IMR-90 (cell line): ENCODE measurements at regions not wholly inside any gene's neighbourhood (a gene's known extent, or its start where the extent isn't known, plus 50 kb on each side); places are given as distances from the start of the nearest gene placed in this dataset.

ENCODE experiments used
- ATAC-seq: fragments of 200-7000 bp; cut with Tn5 transposase; 2 replicates; pipeline ENCODE4 v1.9.1; 2020; ENCODE audit warnings: low read depth, mild to moderate bottlenecking, moderate library complexity
- BruUV-seq: library from RNA; stranded (reverse); fragments of 400-500 nt; replicated peaks from 2 replicates; lab custom pipeline; 2021; lab: Mats Ljungman, UMichigan
- CTCF ChIA-PET: fragments of 300-600 bp; formaldehyde crosslinking; extraction: SDS; loops from one replicate; lab custom pipeline; 2021; ENCODE audit warnings: antibody characterized with exemption; lab: Yijun Ruan, JAX
- POLR2A ChIA-PET: fragments of 300-600 bp; sonication (Branson Sonifier 250); formaldehyde crosslinking; loops from one replicate; lab custom pipeline; 2022; ENCODE audit warnings: antibody characterized with exemption; ENCODE audit not compliant: unreplicated experiment; lab: Charles Lee
- DNase-seq: peaks from one replicate; pipeline ENCODE4 v3.0.0; 2013
- H2AFZ ChIP-seq: replicated peaks from 2 replicates; pipeline ENCODE3; 2013; ENCODE audit warnings: low read length, mild to moderate bottlenecking; ENCODE audit not compliant: poor library complexity
- H2AK5ac ChIP-seq: 2 replicates; pipeline ENCODE4 v1.6.1; 2013; ENCODE audit warnings: low read depth, low read length, inconsistent platforms
- H2AK9ac ChIP-seq: replicated peaks from 2 replicates; pipeline ENCODE3; 2013; ENCODE audit warnings: mild to moderate bottlenecking, low read depth, low read length, moderate library complexity; ENCODE audit not compliant: poor library complexity
- H2BK120ac ChIP-seq: 2 replicates; pipeline ENCODE4 v1.6.1; 2013; ENCODE audit warnings: low read depth, low read length, inconsistent platforms
- H2BK15ac ChIP-seq: 3 replicates; pipeline ENCODE4 v1.6.1; 2013; ENCODE audit warnings: low read depth, low read length, inconsistent platforms
- H2BK20ac ChIP-seq: 2 replicates; pipeline ENCODE4 v1.6.1; 2013; ENCODE audit warnings: low read depth, mild to moderate bottlenecking, inconsistent platforms, low read length, moderate library complexity
- H2BK5ac ChIP-seq: 2 replicates; pipeline ENCODE4 v1.6.1; 2013; ENCODE audit warnings: mild to moderate bottlenecking, low read depth, low read length, inconsistent platforms; ENCODE audit not compliant: poor library complexity, severe bottlenecking
- H3K14ac ChIP-seq: replicated peaks from 2 replicates; pipeline ENCODE4 v1.6.1; 2013; ENCODE audit warnings: low read depth, low read length, inconsistent platforms
- H3K18ac ChIP-seq: 2 replicates; pipeline ENCODE4 v1.6.1; 2013; ENCODE audit warnings: low read depth, low read length, control low read depth
- H3K23ac ChIP-seq: 2 replicates; pipeline ENCODE4 v1.6.1; 2013; ENCODE audit warnings: low read depth, low read length, inconsistent platforms
- H3K27ac ChIP-seq: 2 replicates; pipeline ENCODE4 v1.5.1; 2013; ENCODE audit warnings: mild to moderate bottlenecking, control low read depth, low read length; ENCODE audit not compliant: insufficient read depth
- H3K27me3 ChIP-seq: 2 replicates; pipeline ENCODE4 v1.6.1; 2013; ENCODE audit warnings: low read length; ENCODE audit not compliant: control insufficient read depth, insufficient read depth
- H3K36me3 ChIP-seq: 2 replicates; pipeline ENCODE4 v1.6.1; 2013; ENCODE audit warnings: low read length, mixed read lengths; ENCODE audit not compliant: control insufficient read depth, insufficient read depth
- H3K4ac ChIP-seq: 2 replicates; pipeline ENCODE4 v1.6.1; 2013; ENCODE audit warnings: low read depth, low read length, inconsistent platforms
- H3K4me1 ChIP-seq: 2 replicates; pipeline ENCODE4 v1.6.1; 2013; ENCODE audit warnings: low read length, mixed read lengths; ENCODE audit not compliant: control insufficient read depth, insufficient read depth
- H3K4me2 ChIP-seq: 2 replicates; pipeline ENCODE4 v1.6.1; 2013; ENCODE audit warnings: low read depth, mild to moderate bottlenecking, control low read depth, low read length, moderate library complexity
- H3K4me3 ChIP-seq: 2 replicates; pipeline ENCODE4 v1.5.1; 2013; ENCODE audit warnings: low read depth, mild to moderate bottlenecking, control low read depth, low read length, moderate library complexity; ENCODE audit not compliant: insufficient read depth
- H3K56ac ChIP-seq: 2 replicates; pipeline ENCODE4 v1.6.1; 2013; ENCODE audit warnings: low read length, inconsistent platforms; ENCODE audit not compliant: insufficient read depth; ENCODE audit errors: extremely low read depth
- H3K79me1 ChIP-seq, 2 experiments: 2 replicates each; pipeline ENCODE4 v1.6.1; 2013; ENCODE audit warnings: low read length in 2 of 2, inconsistent platforms in 1 of 2, low read depth in 1 of 2
- H3K9ac ChIP-seq: 2 replicates; pipeline ENCODE4 v1.6.1; 2013; ENCODE audit warnings: low read depth, low read length, control low read depth
- H3K9me1 ChIP-seq: 2 replicates; pipeline ENCODE4 v1.6.1; 2013; ENCODE audit warnings: low read length, inconsistent platforms; ENCODE audit not compliant: insufficient read depth
- H3K9me3 ChIP-seq: 2 replicates; pipeline ENCODE4 v1.6.1; 2013; ENCODE audit warnings: low read length; ENCODE audit not compliant: control insufficient read depth, insufficient read depth
- H4K20me1 ChIP-seq: 2 replicates; pipeline ENCODE4 v1.6.1; 2013; ENCODE audit warnings: low read length, inconsistent platforms; ENCODE audit not compliant: insufficient read depth
- H4K5ac ChIP-seq: 2 replicates; pipeline ENCODE4 v1.6.1; 2013; ENCODE audit warnings: mild to moderate bottlenecking, low read depth, low read length, control low read depth
- H4K8ac ChIP-seq, 2 experiments: 2 replicates each; pipeline ENCODE4 v1.6.1; 2013; ENCODE audit warnings: low read depth in 2 of 2, low read length in 2 of 2, control low read depth in 1 of 2, inconsistent platforms in 1 of 2
- H4K91ac ChIP-seq: 2 replicates; pipeline ENCODE4 v1.6.1; 2013; ENCODE audit warnings: low read depth, low read length, inconsistent platforms; ENCODE audit not compliant: insufficient read depth
- CEBPB ChIP-seq: IDR thresholded peaks from 2 replicates; pipeline ENCODE4 v1.6.1; 2012; ENCODE audit warnings: low read depth, low read length, improper control_type of control experiment
- FOS ChIP-seq: fragments of 150-350 bp; IDR thresholded peaks from 2 replicates; pipeline ENCODE4 v1.6.1; 2016; ENCODE audit warnings: low read depth, low read length
- MAZ ChIP-seq: IDR thresholded peaks from 2 replicates; pipeline ENCODE4 v1.6.1; 2012; ENCODE audit warnings: low read depth, mild to moderate bottlenecking, low read length, improper control_type of control experiment, moderate library complexity, borderline replicate concordance
- MXI1 ChIP-seq: IDR thresholded peaks from 2 replicates; pipeline ENCODE4 v1.6.1; 2012; ENCODE audit warnings: low read depth, mild to moderate bottlenecking, low read length, moderate library complexity, borderline replicate concordance
- NFE2L2 ChIP-seq: fragments of 150-350 bp; IDR thresholded peaks from 2 replicates; pipeline ENCODE4 v1.6.1; 2016; ENCODE audit warnings: low read depth, mild to moderate bottlenecking, low read length
- RCOR1 ChIP-seq: IDR thresholded peaks from 2 replicates; pipeline ENCODE4 v1.6.1; 2012; ENCODE audit warnings: mild to moderate bottlenecking, low read length, improper control_type of control experiment; ENCODE audit not compliant: insufficient replicate concordance
- WGBS, 2 experiments: methylation state at CpG; one replicate each; pipeline versions ENCODE4 v1.1.5 to v1.1.7; 2013; ENCODE audit warnings: missing lambda C conversion rate in 2 of 2; ENCODE audit not compliant: insufficient read length in 1 of 2; ENCODE audit errors: extremely low coverage in 2 of 2; 5-methylcytosine and 5-hydroxymethylcytosine counted together
- dilution Hi-C: fragments of 300-500 bp; cut with HindIII; formaldehyde crosslinking; loops from one replicate; pipeline ENCODE4 v1.14.3; 2018; ENCODE audit warnings: low sequenced_read_pairs; ENCODE audit not compliant: unreplicated experiment
- in situ Hi-C: fragments of 300-500 bp; cut with MboI; formaldehyde crosslinking; loops from 3 replicates; pipeline ENCODE4 v1.14.3; 2019; ENCODE audit warnings: low sequenced_read_pairs, inconsistent platforms, mixed read lengths
- intact Hi-C: fragments of 100-400 bp; cut with micrococcal nuclease; formaldehyde crosslinking; loops from 2 replicates; pipeline ENCODE4 v1.10.0; 2022

DNA sequence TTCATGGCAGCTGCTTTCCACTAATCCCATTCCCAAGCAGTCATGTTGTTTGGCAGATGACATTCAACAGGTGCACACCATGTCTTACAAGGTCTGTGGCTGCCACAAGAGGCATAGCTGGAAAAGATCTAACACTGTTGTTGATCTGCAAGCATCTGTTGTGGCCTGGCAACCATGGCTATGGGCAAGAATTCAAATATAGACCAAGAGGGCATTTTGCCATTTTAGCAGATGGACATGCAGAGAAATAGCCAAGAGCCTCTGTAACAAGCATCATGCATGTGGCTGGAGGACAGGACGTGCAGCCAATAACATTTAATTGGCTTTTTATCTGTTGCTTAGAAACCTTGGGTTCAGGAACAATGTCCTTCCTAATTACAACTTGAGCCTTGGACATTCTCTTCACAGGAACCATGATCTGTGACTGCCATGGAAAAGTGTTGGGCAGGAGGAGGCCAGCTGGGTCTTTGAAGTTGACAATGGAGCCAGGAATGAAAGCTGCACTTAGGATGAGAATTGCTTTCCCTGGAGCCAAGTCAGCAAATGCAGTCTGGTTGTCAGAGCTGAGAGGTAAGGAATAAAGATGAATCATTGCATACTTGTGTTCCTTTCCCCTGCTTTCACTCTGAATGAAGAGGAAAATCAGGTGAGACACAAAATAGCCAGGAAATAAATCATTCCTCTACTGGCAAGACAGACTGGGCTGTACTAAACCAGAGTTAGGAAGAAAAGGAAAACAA lies 113.6 kb upstream of the ANO5 start:
- BruUV-seq = no TSS peak
- no peak overlapping the region for H2AK9ac ChIP-seq
- no peaks in the 10 kb centered on the region for H3K27me3 ChIP-seq
- H3K23ac ChIP-seq = no peak overlapping the region
- H4K20me1 ChIP-seq = no peaks in the 10 kb centered on the region
- H2BK120ac ChIP-seq = no peak overlapping the region
- no peak overlapping the region for H2AFZ ChIP-seq
- H3K4ac ChIP-seq = no peak overlapping the region
- no peaks in the 10 kb centered on the region for H3K79me1 ChIP-seq
- in situ Hi-C loops = no loop called here
- no peak for DNase-seq
- H3K27ac ChIP-seq = no peak overlapping the region
- no peak overlapping the region for H3K9ac ChIP-seq
- peaks cover 4% of the 10 kb centered on the region for H3K9me3 ChIP-seq
- no peaks in the 10 kb centered on the region for H3K9me1 ChIP-seq
- POLR2A ChIA-PET = no interaction called here
- no peak overlapping the region for H3K14ac ChIP-seq
- TF ChIP-seq FOS (no peak), MAZ (no peak), RCOR1 (no peak), CEBPB (no peak), NFE2L2 (no peak), MXI1 (no peak)
- intact Hi-C loops = no loop called here
- H2AK5ac ChIP-seq = no peak overlapping the region
- no peaks in the 10 kb centered on the region for H3K36me3 ChIP-seq
- no peak overlapping the region for H4K5ac ChIP-seq
- no peak overlapping the region for H2BK5ac ChIP-seq
- ATAC-seq = no peak
- H3K4me1 ChIP-seq = no peaks in the 10 kb centered on the region
- WGBS, 2 experiments = no CpG with 5 or more reads among the region's 1 CpG
- CTCF ChIA-PET = no interaction called here
- H2BK20ac ChIP-seq = no peak overlapping the region
- H4K91ac ChIP-seq = no peak overlapping the region
- no peak overlapping the region for H3K4me3 ChIP-seq
- no peak overlapping the region for H2BK15ac ChIP-seq
- no peak overlapping the region for H4K8ac ChIP-seq
- dilution Hi-C loops = no loop called here
- no peak overlapping the region for H3K18ac ChIP-seq
- no peak overlapping the region for H3K56ac ChIP-seq
- H3K4me2 ChIP-seq = no peak overlapping the region
